Smooth muscle cell (in vitro differentiated cells): ENCODE measurements at regions not wholly inside any gene's neighbourhood (a gene's known extent, or its start where the extent isn't known, plus 50 kb on each side); places are given as distances from the start of the nearest gene placed in this dataset.

Experiments used
- DNase-seq: peaks from one replicate; lab custom pipeline; 2025; ENCODE audit not compliant: unreplicated experiment; lab: John Stamatoyannopoulos, UW
- H2AFZ ChIP-seq: fragments of 200-600 bp; sonication (generic); 2 replicates; pipeline ENCODE4 v1.6.0; 2016; ENCODE audit warnings: antibody characterized with exemption, low read depth, mild to moderate bottlenecking
- H3F3A ChIP-seq: fragments of 200-600 bp; sonication (generic); 2 replicates; pipeline ENCODE4 v1.6.0; 2017; ENCODE audit warnings: antibody characterized with exemption, low read depth
- H3K27ac ChIP-seq: fragments of 200-600 bp; sonication (generic); 2 replicates; pipeline ENCODE4 v1.5.1; 2016; ENCODE audit warnings: low read depth, mild to moderate bottlenecking
- H3K27me3 ChIP-seq: fragments of 200-600 bp; sonication (generic); 2 replicates; pipeline ENCODE4 v1.6.1; 2016; ENCODE audit warnings: low read depth, mild to moderate bottlenecking
- H3K36me3 ChIP-seq: fragments of 200-600 bp; sonication (generic); 2 replicates; pipeline ENCODE4 v1.5.1; 2016; ENCODE audit warnings: low read depth
- H3K4me1 ChIP-seq: fragments of 200-600 bp; sonication (generic); 2 replicates; pipeline ENCODE4 v1.5.1; 2016; ENCODE audit warnings: low read depth
- H3K4me2 ChIP-seq: fragments of 200-600 bp; sonication (generic); 2 replicates; pipeline ENCODE4 v1.6.0; 2016; ENCODE audit warnings: mild to moderate bottlenecking
- H3K4me3 ChIP-seq: fragments of 200-600 bp; sonication (generic); 2 replicates; pipeline ENCODE4 v1.5.1; 2016; ENCODE audit warnings: mild to moderate bottlenecking
- H3K79me2 ChIP-seq: fragments of 200-600 bp; sonication (generic); 2 replicates; pipeline ENCODE4 v1.6.0; 2016; ENCODE audit warnings: low read depth, mild to moderate bottlenecking
- H3K9ac ChIP-seq: fragments of 200-600 bp; sonication (generic); 2 replicates; pipeline ENCODE4 v1.6.0; 2016; ENCODE audit warnings: low read depth
- H3K9me3 ChIP-seq: fragments of 200-600 bp; sonication (generic); replicated peaks from 2 replicates; pipeline ENCODE4 v1.5.1; 2016; ENCODE audit warnings: low read depth
- H4K20me1 ChIP-seq: fragments of 200-600 bp; sonication (generic); 2 replicates; pipeline ENCODE4 v1.6.0; 2016; ENCODE audit warnings: low read depth
- CTCF ChIP-seq: fragments of 200-600 bp; sonication (generic); IDR thresholded peaks from 2 replicates; pipeline ENCODE4 v1.5.1; 2017; ENCODE audit warnings: borderline replicate concordance, mild to moderate bottlenecking, antibody characterized with exemption; ENCODE audit not compliant: insufficient read depth, poor library complexity, severe bottlenecking
- WGBS: methylation state at CpG from one replicate; pipeline ENCODE4 v1.1.7; 2016; ENCODE audit warnings: low lambda C conversion rate; 5-methylcytosine and 5-hydroxymethylcytosine counted together

GRCh38 chr1:209383907-209384709, 199.4 kb upstream of the CAMK1G start:
- WGBS, result 55% methylated on average over 5 of the region's 5 CpGs
- Histone ChIP-seq H3K27ac (peak overlapping the region; percentile 58), H3K4me1 (peaks cover 4% of the 10 kb centered on the region), H3K79me2 (no peaks in the 10 kb centered on the region), H3K9me3 (no peaks in the 10 kb centered on the region), H3F3A (no peaks in the 10 kb centered on the region), H3K27me3 (no peaks in the 10 kb centered on the region), H2AFZ (no peak overlapping the region), H3K36me3 (no peaks in the 10 kb centered on the region), H3K9ac (no peak overlapping the region), H4K20me1 (no peaks in the 10 kb centered on the region), H3K4me2 (no peak overlapping the region), H3K4me3 (no peak overlapping the region)
- DNase-seq, result no peak
- no peak for TF ChIP-seq CTCF

- Histone ChIP-seq H3F3A (no peaks in the 10 kb centered on the region), H3K9me3 (no peaks in the 10 kb centered on the region), H3K9ac (no peak overlapping the region), H2AFZ (no peak overlapping the region), H3K4me3 (no peak overlapping the region), H3K27ac (peak overlapping the region; percentile 58), H3K4me1 (peaks cover 4% of the 10 kb centered on the region), H3K4me2 (no peak overlapping the region), H3K36me3 (no peaks in the 10 kb centered on the region), H3K27me3 (no peaks in the 10 kb centered on the region), H4K20me1 (no peaks in the 10 kb centered on the region), H3K79me2 (no peaks in the 10 kb centered on the region)
- DNase-seq, result no peak
- WGBS, result 94% methylated on average over 2 of the region's 2 CpGs
- TF ChIP-seq CTCF, result no peak
Measured at GRCh38 chr1:209384710-209385550, 198.6 kb upstream of the CAMK1G start.

- Histone ChIP-seq H3K36me3 (no peaks in the 10 kb centered on the region), H4K20me1 (no peaks in the 10 kb centered on the region), H3K27ac (no peak overlapping the region), H3K4me2 (no peak overlapping the region), H2AFZ (no peak overlapping the region), H3F3A (no peaks in the 10 kb centered on the region), H3K4me3 (no peak overlapping the region), H3K9ac (no peak overlapping the region), H3K9me3 (no peaks in the 10 kb centered on the region), H3K79me2 (no peaks in the 10 kb centered on the region), H3K27me3 (no peaks in the 10 kb centered on the region), H3K4me1 (peaks cover 4% of the 10 kb centered on the region)
- WGBS, result 94% methylated on average over 2 of the region's 2 CpGs
- no peak for DNase-seq
- TF ChIP-seq CTCF, result no peak
Measured at GRCh38 chr1:209386156-209386555, 197.4 kb upstream of the CAMK1G start.
